Mesenchymal stem cell (in vitro differentiated cells and primary cell): ENCODE measurements at regions not wholly inside any gene's neighbourhood (a gene's known extent, or its start where the extent isn't known, plus 50 kb on each side); places are given as distances from the start of the nearest gene placed in this dataset.
A peak's percentile ranks its signal among the peaks of the same experiment; 100 is the strongest.

ENCODE experiments used
- DNase-seq: peaks from one replicate; pipeline ENCODE4 v3.0.0-alpha.2; 2013
- H2AFZ ChIP-seq: one replicate; pipeline ENCODE4 v1.6.1; 2013; ENCODE audit warnings: low read depth, mild to moderate bottlenecking, control low read depth, inconsistent platforms, low read length, moderate library complexity
- H2AK5ac ChIP-seq: 2 replicates; pipeline ENCODE4 v1.6.1; 2013; ENCODE audit warnings: low read length, moderate library complexity, mild to moderate bottlenecking, inconsistent platforms; ENCODE audit not compliant: severe bottlenecking
- H2BK120ac ChIP-seq: one replicate; pipeline ENCODE4 v1.6.1; 2013; ENCODE audit warnings: low read depth, mild to moderate bottlenecking, inconsistent platforms, low read length, moderate library complexity
- H2BK12ac ChIP-seq, 2 experiments: one replicate each; pipeline ENCODE4 v1.6.1; 2013; ENCODE audit warnings: inconsistent platforms in 2 of 2, low read length in 2 of 2, mild to moderate bottlenecking in 2 of 2, moderate library complexity in 2 of 2, control low read depth in 1 of 2
- H2BK15ac ChIP-seq: one replicate; pipeline ENCODE4 v1.6.1; 2013; ENCODE audit warnings: mild to moderate bottlenecking, low read depth, inconsistent platforms; ENCODE audit not compliant: poor library complexity, severe bottlenecking
- H2BK5ac ChIP-seq: 2 replicates; pipeline ENCODE4 v1.6.1; 2013; ENCODE audit warnings: low read depth, mild to moderate bottlenecking, low read length, control low read depth, inconsistent platforms; ENCODE audit not compliant: poor library complexity, severe bottlenecking
- H3K14ac ChIP-seq, 2 experiments: one replicate each; pipeline ENCODE4 v1.6.1; 2013; ENCODE audit warnings: inconsistent platforms in 2 of 2, low read length in 2 of 2, control low read depth in 1 of 2, mild to moderate bottlenecking in 1 of 2, moderate library complexity in 1 of 2
- H3K18ac ChIP-seq, 2 experiments: one replicate each; pipeline ENCODE4 v1.6.1; 2013; ENCODE audit warnings: inconsistent platforms in 2 of 2, low read length in 2 of 2, control low read depth in 1 of 2, low read depth in 1 of 2, mild to moderate bottlenecking in 1 of 2
- H3K23ac ChIP-seq, 2 experiments: one replicate each; pipeline ENCODE4 v1.6.1; 2013; ENCODE audit warnings: inconsistent platforms in 2 of 2, low read length in 2 of 2, mild to moderate bottlenecking in 2 of 2, moderate library complexity in 2 of 2, control low read depth in 1 of 2
- H3K27ac ChIP-seq: 2 replicates; pipeline ENCODE4 v1.5.1; 2013; ENCODE audit warnings: mild to moderate bottlenecking, moderate library complexity, low read length, control low read depth, inconsistent platforms; ENCODE audit not compliant: poor library complexity, severe bottlenecking
- H3K27me3 ChIP-seq, 2 experiments: 2 replicates each; pipeline versions ENCODE4 v1.6.1 to v1.7.0; 2013; ENCODE audit warnings: low read length in 2 of 2, mild to moderate bottlenecking in 2 of 2, moderate library complexity in 2 of 2, control low read depth in 1 of 2, inconsistent platforms in 1 of 2; ENCODE audit not compliant: control insufficient read depth in 1 of 2, insufficient read depth in 1 of 2
- H3K36me3 ChIP-seq, 2 experiments: 2 replicates each; pipeline versions ENCODE4 v1.6.1 to v1.7.0; 2013; ENCODE audit warnings: low read length in 2 of 2, control low read depth in 1 of 2, inconsistent platforms in 1 of 2, low read depth in 1 of 2, mild to moderate bottlenecking in 1 of 2; ENCODE audit not compliant: insufficient read depth in 2 of 2, control insufficient read depth in 1 of 2
- H3K4ac ChIP-seq, 2 experiments: one replicate each; pipeline ENCODE4 v1.6.1; 2013; ENCODE audit warnings: inconsistent platforms in 2 of 2, low read length in 2 of 2, mild to moderate bottlenecking in 2 of 2, moderate library complexity in 2 of 2, control low read depth in 1 of 2, low read depth in 1 of 2
- H3K4me1 ChIP-seq: 2 replicates; pipeline ENCODE4 v1.6.1; 2013; ENCODE audit warnings: low read depth, low read length, control low read depth; ENCODE audit not compliant: control insufficient read depth, insufficient read depth
- H3K4me2 ChIP-seq: 2 replicates; pipeline ENCODE4 v1.6.1; 2013; ENCODE audit warnings: low read length, mild to moderate bottlenecking, inconsistent platforms; ENCODE audit not compliant: poor library complexity, severe bottlenecking
- H3K4me3 ChIP-seq, 2 experiments: 2 replicates each; pipeline versions ENCODE4 v1.5.1 to v1.7.0; 2013; ENCODE audit warnings: low read length in 2 of 2, mild to moderate bottlenecking in 2 of 2, control low read depth in 1 of 2, low read depth in 1 of 2; ENCODE audit not compliant: insufficient read depth in 1 of 2
- H3K79me1 ChIP-seq: replicated peaks from 2 replicates; pipeline ENCODE4 v1.6.1; 2013; ENCODE audit warnings: mild to moderate bottlenecking, control low read depth, low read length, inconsistent platforms; ENCODE audit not compliant: poor library complexity, severe bottlenecking
- H3K9ac ChIP-seq: 2 replicates; pipeline ENCODE4 v1.7.0; 2013; ENCODE audit warnings: mild to moderate bottlenecking, low read length, moderate library complexity
- H3K9me3 ChIP-seq: 2 replicates; pipeline ENCODE4 v1.7.0; 2013; ENCODE audit warnings: mild to moderate bottlenecking, low read length; ENCODE audit not compliant: control insufficient read depth
- H4K8ac ChIP-seq: one replicate; pipeline ENCODE4 v1.6.1; 2013; ENCODE audit warnings: inconsistent platforms, mild to moderate bottlenecking, low read length, moderate library complexity
- H4K91ac ChIP-seq: one replicate; pipeline ENCODE4 v1.6.1; 2013; ENCODE audit warnings: mild to moderate bottlenecking, low read length, inconsistent platforms
- WGBS: methylation state at CpG from one replicate; pipeline ENCODE4 v1.1.7; 2013; ENCODE audit warnings: mixed read lengths; 5-methylcytosine and 5-hydroxymethylcytosine counted together

- Histone ChIP-seq H3K9ac (no peak overlapping the region), H3K18ac (no peak overlapping the region)
Observed at GRCh38 chr4:143019351-143019750, 165.4 kb upstream of the USP38 start.

DNA sequence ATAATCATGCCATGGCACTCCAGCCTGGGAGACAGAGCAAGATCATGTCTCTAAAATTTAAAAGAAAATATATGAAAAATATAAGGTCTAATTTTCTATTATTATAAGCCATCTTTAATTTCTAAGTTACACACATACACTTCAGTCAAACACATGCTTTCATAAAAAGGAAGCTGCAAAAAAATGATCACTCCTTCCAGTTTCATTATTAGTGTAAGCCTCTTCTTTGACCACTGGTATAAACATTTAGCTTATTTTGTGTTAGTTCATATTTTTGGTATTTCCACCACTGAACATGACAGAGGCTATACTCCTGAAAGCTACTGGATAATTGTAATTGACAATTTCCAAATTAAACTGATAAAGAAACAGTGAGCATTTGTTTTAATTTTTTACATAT is 163.3 kb upstream of the USP38 start:
- Histone ChIP-seq H3K14ac (no peak overlapping the region), H3K4ac (no peak overlapping the region)

More at GRCh38 chr4:143019351-143019750, 165.4 kb upstream of the USP38 start:
- Histone ChIP-seq H3K36me3 (no peaks in the 10 kb centered on the region), H2BK15ac (no peak overlapping the region), H4K8ac (no peak overlapping the region), H3K14ac (no peak overlapping the region), H3K9me3 (peaks cover 10% of the 10 kb centered on the region), H3K79me1 (no peaks in the 10 kb centered on the region), H3K4me2 (no peak overlapping the region), H3K4me3 (no peak overlapping the region), H2BK12ac (no peak overlapping the region), H3K27me3 (no peaks in the 10 kb centered on the region), H2AFZ (no peak overlapping the region), H3K4me1 (peaks cover 2% of the 10 kb centered on the region), H3K4ac (no peak overlapping the region), H2BK120ac (no peak overlapping the region), H2AK5ac (no peak overlapping the region), H3K23ac (no peak overlapping the region), H2BK5ac (no peak overlapping the region), H3K27ac (no peak overlapping the region), H4K91ac (no peak overlapping the region)
- DNase-seq, result no peak
- WGBS, result 87% methylated on average over 4 of the region's 4 CpGs

DNA sequence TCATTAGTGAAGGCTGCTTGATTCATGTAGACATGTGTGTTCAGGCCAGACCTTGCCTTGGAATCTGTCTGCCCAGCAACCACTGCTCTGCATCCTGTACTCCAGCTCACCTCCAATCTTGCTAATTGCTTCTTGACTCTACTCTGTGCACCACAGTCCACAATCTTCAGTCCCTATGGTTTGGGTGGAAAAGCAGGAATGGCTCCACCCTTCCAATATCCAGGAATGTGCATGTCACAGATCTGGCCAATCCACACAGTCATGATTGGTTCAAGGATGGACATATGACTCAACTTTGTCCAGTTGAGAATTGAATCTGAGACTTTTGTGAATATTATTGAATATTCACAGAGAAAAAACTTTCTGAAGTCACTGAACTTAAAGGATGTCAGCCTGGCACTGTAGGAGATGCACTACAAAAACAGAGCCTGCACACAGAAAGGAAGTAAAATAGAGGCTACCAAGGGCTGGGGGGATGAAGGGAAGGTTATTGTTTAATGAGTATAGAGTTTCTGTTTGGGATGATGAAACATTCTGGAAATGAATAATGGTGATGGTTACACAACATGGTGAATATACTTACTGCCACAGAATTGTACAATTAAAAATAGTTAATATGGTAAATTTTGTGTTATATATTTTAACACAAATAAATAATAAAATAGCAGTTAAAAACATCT is 161.3 kb upstream of the USP38 start:
- no peak for DNase-seq
- Histone ChIP-seq H3K18ac (no peak overlapping the region), H2BK120ac (no peak overlapping the region), H3K36me3 (no peaks in the 10 kb centered on the region), H3K4ac (no peak overlapping the region), H2BK5ac (no peak overlapping the region), H3K27me3 (no peaks in the 10 kb centered on the region), H3K27ac (no peak overlapping the region), H3K4me1 (peaks cover 6% of the 10 kb centered on the region), H3K4me3 (no peak overlapping the region), H2AK5ac (no peak overlapping the region), H3K14ac (no peak overlapping the region), H4K8ac (no peak overlapping the region), H3K4me2 (no peak overlapping the region), H2AFZ (no peak overlapping the region), H3K23ac (no peak overlapping the region), H2BK15ac (no peak overlapping the region), H2BK12ac (no peak overlapping the region), H4K91ac (no peak overlapping the region), H3K9me3 (peaks cover 9% of the 10 kb centered on the region), H3K9ac (no peak overlapping the region), H3K79me1 (no peaks in the 10 kb centered on the region)

More for the DNA sequence above, 163.3 kb upstream of the USP38 start:
- Histone ChIP-seq H3K4me2 (no peak overlapping the region), H3K79me1 (no peaks in the 10 kb centered on the region), H4K91ac (no peak overlapping the region), H3K23ac (no peak overlapping the region), H3K9ac (no peak overlapping the region), H4K8ac (no peak overlapping the region), H2BK120ac (no peak overlapping the region), H2BK15ac (no peak overlapping the region), H3K36me3 (no peaks in the 10 kb centered on the region), H3K27ac (no peak overlapping the region), H2AK5ac (no peak overlapping the region), H2BK12ac (no peak overlapping the region), H3K9me3 (peaks cover 10% of the 10 kb centered on the region), H3K27me3 (no peaks in the 10 kb centered on the region), H2BK5ac (no peak overlapping the region), H3K4me1 (peaks cover 6% of the 10 kb centered on the region), H3K4me3 (no peak overlapping the region), H2AFZ (no peak overlapping the region), H3K18ac (no peak overlapping the region)
- DNase-seq, result no peak

GRCh38 chr4:143025081-143025704 is 159.5 kb upstream of the USP38 start:
- Histone ChIP-seq H3K27me3 (no peaks in the 10 kb centered on the region), H3K9me3 (peaks cover 8% of the 10 kb centered on the region), H3K23ac (no peak overlapping the region), H4K8ac (no peak overlapping the region), H2BK12ac (no peak overlapping the region), H2BK120ac (no peak overlapping the region), H3K36me3 (no peaks in the 10 kb centered on the region), H3K4me1 (peaks cover 6% of the 10 kb centered on the region), H3K4me2 (no peak overlapping the region), H2AK5ac (no peak overlapping the region), H3K18ac (no peak overlapping the region), H2BK15ac (no peak overlapping the region), H3K4me3 (no peak overlapping the region), H3K79me1 (no peaks in the 10 kb centered on the region), H2BK5ac (no peak overlapping the region), H3K9ac (no peak overlapping the region), H3K14ac (no peak overlapping the region), H3K27ac (no peak overlapping the region), H2AFZ (no peak overlapping the region), H4K91ac (no peak overlapping the region), H3K4ac (no peak overlapping the region)
- WGBS, result 86% methylated on average over 2 of the region's 3 CpGs
- peak; percentile 9 for DNase-seq
